Coronary artery (tissue), 2 donors: ENCODE measurements at regions not wholly inside any gene's neighbourhood (a gene's known extent, or its start where the extent isn't known, plus 50 kb on each side); places are given as distances from the start of the nearest gene placed in this dataset.

Source experiments
- DNase-seq: peaks from one replicate; pipeline ENCODE4 v3.0.0-alpha.2; 2017; ENCODE audit warnings: low spot score
- H3K27ac ChIP-seq, 2 donors: fragments of 200-600 bp; sonication (generic); one replicate each; pipeline ENCODE4 v1.5.1; 2016 to 2019
- H3K4me3 ChIP-seq: fragments of 200-600 bp; sonication (generic); 2 replicates; pipeline ENCODE4 v1.5.1; 2016; ENCODE audit warnings: mild to moderate bottlenecking, moderate library complexity
- TF ChIP-seq, protein P1 (sequence below): fragments of 200-600 bp; sonication (generic); IDR thresholded peaks from one replicate; pipeline ENCODE4 v1.5.1; 2019; ENCODE audit warnings: antibody characterized with exemption

DNA sequence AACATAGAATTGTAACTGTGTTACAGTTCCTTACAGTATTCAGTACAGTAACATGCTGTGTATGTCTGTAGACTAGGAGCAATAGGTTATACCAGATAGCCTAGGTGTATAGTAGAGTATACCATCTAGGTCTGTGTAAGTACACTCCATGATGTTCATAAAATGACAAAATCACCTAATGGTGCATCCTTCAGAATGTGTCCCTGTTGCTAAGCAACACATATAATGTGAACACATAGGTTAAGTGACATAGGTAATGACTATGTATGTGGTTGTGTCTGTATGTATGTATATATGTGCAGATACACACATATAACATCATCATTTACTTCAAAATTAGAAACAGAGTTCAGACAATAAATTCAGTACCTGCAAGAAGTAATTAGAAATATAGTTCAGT, 146.8 kb upstream of the GAP43 start:
- H3K27ac ChIP-seq: no peak overlapping the region
- TF ChIP-seq, protein P1, sequence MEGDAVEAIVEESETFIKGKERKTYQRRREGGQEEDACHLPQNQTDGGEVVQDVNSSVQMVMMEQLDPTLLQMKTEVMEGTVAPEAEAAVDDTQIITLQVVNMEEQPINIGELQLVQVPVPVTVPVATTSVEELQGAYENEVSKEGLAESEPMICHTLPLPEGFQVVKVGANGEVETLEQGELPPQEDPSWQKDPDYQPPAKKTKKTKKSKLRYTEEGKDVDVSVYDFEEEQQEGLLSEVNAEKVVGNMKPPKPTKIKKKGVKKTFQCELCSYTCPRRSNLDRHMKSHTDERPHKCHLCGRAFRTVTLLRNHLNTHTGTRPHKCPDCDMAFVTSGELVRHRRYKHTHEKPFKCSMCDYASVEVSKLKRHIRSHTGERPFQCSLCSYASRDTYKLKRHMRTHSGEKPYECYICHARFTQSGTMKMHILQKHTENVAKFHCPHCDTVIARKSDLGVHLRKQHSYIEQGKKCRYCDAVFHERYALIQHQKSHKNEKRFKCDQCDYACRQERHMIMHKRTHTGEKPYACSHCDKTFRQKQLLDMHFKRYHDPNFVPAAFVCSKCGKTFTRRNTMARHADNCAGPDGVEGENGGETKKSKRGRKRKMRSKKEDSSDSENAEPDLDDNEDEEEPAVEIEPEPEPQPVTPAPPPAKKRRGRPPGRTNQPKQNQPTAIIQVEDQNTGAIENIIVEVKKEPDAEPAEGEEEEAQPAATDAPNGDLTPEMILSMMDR: no peak
- H3K4me3 ChIP-seq: no peak overlapping the region
- DNase-seq: no peak

DNA sequence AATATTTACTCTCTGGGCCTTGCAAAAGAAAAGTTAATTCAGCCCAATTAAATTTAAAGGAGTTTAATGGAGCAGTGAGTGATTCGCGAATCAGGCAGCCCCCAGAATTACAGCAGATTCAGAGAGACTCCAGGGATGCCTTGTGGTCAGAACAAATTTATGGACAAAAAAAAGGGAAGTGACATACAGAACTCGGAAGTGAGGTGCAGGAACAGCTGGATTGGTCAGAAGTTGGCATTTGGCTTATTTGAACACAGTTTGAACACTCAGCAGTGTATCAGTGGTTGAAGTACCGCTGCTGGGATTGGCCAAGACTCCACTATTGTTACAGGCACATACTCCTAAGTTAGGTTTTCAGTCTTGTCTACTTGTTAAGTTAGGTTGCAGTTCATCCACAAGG, 145.0 kb upstream of the GAP43 start:
- TF ChIP-seq, protein P1: no peak
- DNase-seq: no peak
- Histone ChIP-seq H3K27ac (no peak overlapping the region), H3K4me3 (no peak overlapping the region)

DNA sequence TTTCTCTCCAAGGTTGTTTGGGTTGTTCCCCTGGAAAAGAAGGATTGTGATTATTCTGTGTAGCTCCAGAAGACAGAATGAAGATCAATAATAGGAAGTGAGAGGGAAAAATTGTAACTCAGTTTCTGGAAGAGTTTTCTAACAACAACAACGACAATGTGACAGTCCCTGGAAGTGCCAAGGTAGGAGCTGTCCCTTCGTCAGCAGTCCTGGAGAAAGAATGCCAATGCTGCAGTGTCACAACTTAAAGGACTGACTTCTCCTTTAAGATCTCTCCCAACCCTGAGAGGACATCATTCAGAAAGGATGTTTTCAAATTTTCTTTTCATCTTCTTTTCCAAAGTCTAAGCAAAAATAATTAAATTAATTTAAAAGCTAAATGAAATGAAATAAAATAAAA, 136.4 kb upstream of the GAP43 start:
- no peak overlapping the region for H3K27ac ChIP-seq
- TF ChIP-seq, protein P1: no peak
- H3K4me3 ChIP-seq: no peak overlapping the region
- no peak for DNase-seq

DNA sequence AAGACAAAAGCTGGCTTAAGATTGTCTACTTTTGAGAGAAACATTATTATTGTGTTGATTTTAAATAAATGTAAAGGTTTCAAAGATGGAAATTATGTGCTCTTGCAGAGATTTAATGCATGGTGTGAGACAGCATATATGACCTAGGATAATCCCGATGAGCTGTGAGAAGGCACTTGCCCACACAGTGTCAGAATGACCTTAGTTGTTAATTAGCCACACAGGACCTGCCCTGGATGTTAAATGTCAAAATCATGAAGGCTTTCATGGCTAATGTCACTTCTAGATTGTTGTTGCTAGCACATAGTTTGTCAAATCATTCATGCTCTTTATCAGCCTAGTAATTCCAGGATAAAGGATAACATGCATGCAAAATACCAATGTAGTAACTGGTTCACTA, 135.3 kb upstream of the GAP43 start:
- no peak for DNase-seq
- Histone ChIP-seq H3K4me3 (no peak overlapping the region), H3K27ac (no peak overlapping the region)
- TF ChIP-seq, protein P1: no peak

DNA sequence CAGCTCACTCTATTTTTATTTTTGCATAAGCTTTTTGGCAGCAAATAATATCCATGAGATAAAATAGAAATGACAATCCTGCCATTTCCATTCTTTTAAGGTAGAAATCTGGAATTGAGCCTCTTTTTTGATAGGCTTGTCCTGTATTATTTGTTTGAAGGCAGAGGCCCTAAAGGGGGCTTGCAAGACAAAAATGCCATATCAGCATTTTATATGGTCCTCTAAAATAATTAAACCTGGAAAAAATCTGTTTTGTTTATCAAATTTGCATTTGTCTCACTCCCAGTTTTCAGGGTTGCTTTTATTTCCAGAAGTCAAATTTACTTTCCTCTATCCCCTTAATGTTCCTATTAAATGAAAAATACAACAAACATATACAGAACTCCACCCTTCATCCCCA, 134.9 kb upstream of the GAP43 start:
- H3K27ac ChIP-seq: no peak overlapping the region

DNA sequence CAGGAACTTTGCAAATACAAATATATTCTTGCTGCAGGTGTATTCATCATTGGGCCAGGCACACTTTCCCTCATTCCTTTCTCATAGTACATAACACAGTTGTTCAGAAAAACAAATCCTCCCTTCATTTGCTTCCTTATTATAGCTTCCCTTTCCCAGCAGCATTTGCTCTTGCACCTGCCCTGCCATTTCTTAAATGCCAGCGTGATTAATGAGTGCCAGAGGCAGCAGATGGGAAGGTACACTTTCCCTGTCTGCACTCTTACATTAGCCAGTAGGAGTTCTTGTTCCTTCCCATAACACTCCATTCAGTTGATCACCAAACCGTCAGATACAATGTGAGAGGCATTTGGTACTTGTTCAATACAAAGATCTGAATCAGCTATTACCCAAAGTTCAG, 128.5 kb upstream of the GAP43 start:
- no peak overlapping the region for H3K4me3 ChIP-seq
- TF ChIP-seq, protein P1: no peak
- no peak for DNase-seq
- no peak overlapping the region for H3K27ac ChIP-seq

More for the DNA sequence above, 134.9 kb upstream of the GAP43 start:
- H3K4me3 ChIP-seq: no peak overlapping the region
- no peak for DNase-seq
- TF ChIP-seq, protein P1: no peak

DNA sequence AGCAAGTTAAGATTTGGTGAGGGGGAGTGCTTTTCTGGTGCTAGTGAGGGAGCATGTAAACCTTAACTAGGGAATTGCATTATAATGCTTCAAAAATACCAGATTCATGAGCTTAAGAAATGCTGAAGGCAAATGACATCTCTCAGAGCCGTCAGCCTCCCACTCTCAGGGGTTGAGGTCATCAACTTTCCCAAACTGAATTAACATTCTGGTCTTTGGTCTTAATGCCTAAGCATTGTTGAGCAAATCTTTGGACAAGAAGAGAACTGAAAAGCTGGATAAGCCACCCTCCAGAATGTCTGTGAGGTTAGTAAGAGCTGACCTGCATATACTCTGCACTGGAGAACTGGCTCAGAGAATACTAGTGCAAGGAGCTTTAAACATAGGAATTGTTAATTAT, 124.9 kb upstream of the GAP43 start:
- no peak for DNase-seq
- Histone ChIP-seq H3K4me3 (no peak overlapping the region), H3K27ac (no peak overlapping the region)
- TF ChIP-seq, protein P1: no peak
